HG03280 (cell line): ENCODE measurements at regions not wholly inside any gene's neighbourhood (a gene's known extent, or its start where the extent isn't known, plus 50 kb on each side); places are given as distances from the start of the nearest gene placed in this dataset.

ENCODE experiments used
- ATAC-seq: cut with Tn5 transposase; IDR thresholded peaks from one replicate; pipeline ENCODE4 v1.9.1; 2021; ENCODE audit warnings: mild to moderate bottlenecking, moderate library complexity; ENCODE audit not compliant: unreplicated experiment

- ATAC-seq: no peak
Observed at GRCh38 chr10:78740976-78741915, 327.5 kb upstream of the ZMIZ1 start.

GRCh38 chr10:78742406-78742729 is 326.4 kb upstream of the ZMIZ1 start:
- no peak for ATAC-seq

GRCh38 chr10:78742730-78743615 is 325.8 kb upstream of the ZMIZ1 start:
- no peak for ATAC-seq

GRCh38 chr10:78744056-78744455 is 324.7 kb upstream of the ZMIZ1 start:
- ATAC-seq: no peak

- ATAC-seq: no peak
Observed at GRCh38 chr10:78744491-78745090, 324.2 kb upstream of the ZMIZ1 start.

GRCh38 chr10:78745441-78745840 is 323.3 kb upstream of the ZMIZ1 start:
- no peak for ATAC-seq

- no peak for ATAC-seq
Observed at GRCh38 chr10:78746155-78746763, 322.5 kb upstream of the ZMIZ1 start.

GRCh38 chr10:78747401-78748234 is 321.1 kb upstream of the ZMIZ1 start:
- no peak for ATAC-seq

- no peak for ATAC-seq
Observed at GRCh38 chr10:78748235-78748533, 320.6 kb upstream of the ZMIZ1 start.

- ATAC-seq: no peak
Observed at GRCh38 chr10:78749200-78749599, 319.6 kb upstream of the ZMIZ1 start.

- ATAC-seq: no peak
Observed at GRCh38 chr10:78749898-78750297, 318.9 kb upstream of the ZMIZ1 start.

- no peak for ATAC-seq
Observed at GRCh38 chr10:78750418-78750817, 318.3 kb upstream of the ZMIZ1 start.

- no peak for ATAC-seq
Observed at GRCh38 chr10:78751716-78752115, 317.1 kb upstream of the ZMIZ1 start.

GRCh38 chr10:78752221-78752620 is 316.5 kb upstream of the ZMIZ1 start:
- ATAC-seq: no peak

- no peak for ATAC-seq
Observed at GRCh38 chr10:78752708-78753107, 316.1 kb upstream of the ZMIZ1 start.

GRCh38 chr10:78754269-78755062 is 314.3 kb upstream of the ZMIZ1 start:
- no peak for ATAC-seq

- ATAC-seq: no peak
Observed at GRCh38 chr10:78755063-78755701, 313.6 kb upstream of the ZMIZ1 start.

GRCh38 chr10:78755877-78756455 is 312.8 kb upstream of the ZMIZ1 start:
- ATAC-seq: no peak
